Small intestine (tissue), 7 donors: ENCODE measurements at regions not wholly inside any gene's neighbourhood (a gene's known extent, or its start where the extent isn't known, plus 50 kb on each side); places are given as distances from the start of the nearest gene placed in this dataset.

Experiments used
- DNase-seq, 2 donors: peaks; one replicate each; pipeline versions ENCODE4 v3.0.0 to v3.0.0-alpha.2; 2013
- FAIRE-seq: peaks from 2 replicates; lab custom pipeline; 2012; peaks lifted over from hg19 to GRCh38; lab: Jason Lieb, UNC
- H3K27ac ChIP-seq, 3 donors: one replicate each; pipeline ENCODE4 v1.5.1; 2013; ENCODE audit warnings: low read length in 2 of 3, mild to moderate bottlenecking in 2 of 3, control low read depth in 1 of 3, inconsistent platforms in 1 of 3, low read depth in 1 of 3, moderate library complexity in 1 of 3
- H3K27me3 ChIP-seq, 3 donors: one replicate each; pipeline ENCODE4 v1.6.1; 2013; ENCODE audit warnings: low read length in 3 of 3, inconsistent platforms in 1 of 3; ENCODE audit not compliant: control insufficient read depth in 3 of 3, insufficient read depth in 3 of 3
- H3K36me3 ChIP-seq, 3 donors: one replicate each; pipeline ENCODE4 v1.6.1; 2013; ENCODE audit warnings: low read length in 3 of 3, inconsistent platforms in 1 of 3, low read depth in 1 of 3, mild to moderate bottlenecking in 1 of 3, moderate library complexity in 1 of 3; ENCODE audit not compliant: control insufficient read depth in 3 of 3, insufficient read depth in 2 of 3
- H3K4me1 ChIP-seq, 3 donors: one replicate each; pipeline ENCODE4 v1.6.1; 2013; ENCODE audit warnings: low read length in 2 of 3, inconsistent platforms in 1 of 3, low read depth in 1 of 3, mild to moderate bottlenecking in 1 of 3, moderate library complexity in 1 of 3; ENCODE audit not compliant: control insufficient read depth in 3 of 3, insufficient read depth in 2 of 3
- H3K4me3 ChIP-seq, 3 donors: one replicate each; pipeline ENCODE4 v1.5.1; 2013; ENCODE audit warnings: low read length in 3 of 3, control low read depth in 1 of 3, inconsistent platforms in 1 of 3, low read depth in 1 of 3, mild to moderate bottlenecking in 1 of 3, moderate library complexity in 1 of 3
- H3K9me3 ChIP-seq, 2 donors: one replicate each; pipeline ENCODE4 v1.6.1; 2013; ENCODE audit warnings: low read depth in 1 of 2, low read length in 1 of 2; ENCODE audit not compliant: control insufficient read depth in 2 of 2, insufficient read depth in 1 of 2
- WGBS, 3 donors: extraction: QIAGEN DNeasy Blood & Tissue Kit; methylation state at CpG; one replicate each; pipeline ENCODE4 v1.1.7; 2013; 5-methylcytosine and 5-hydroxymethylcytosine counted together
- donor health status: healthy with polysubstance abuse.
- donor health status: control.
- donor health status: control.
- donor health status: Bipolar disorder and iron deficiency.
- donor health status: healthy.

DNA sequence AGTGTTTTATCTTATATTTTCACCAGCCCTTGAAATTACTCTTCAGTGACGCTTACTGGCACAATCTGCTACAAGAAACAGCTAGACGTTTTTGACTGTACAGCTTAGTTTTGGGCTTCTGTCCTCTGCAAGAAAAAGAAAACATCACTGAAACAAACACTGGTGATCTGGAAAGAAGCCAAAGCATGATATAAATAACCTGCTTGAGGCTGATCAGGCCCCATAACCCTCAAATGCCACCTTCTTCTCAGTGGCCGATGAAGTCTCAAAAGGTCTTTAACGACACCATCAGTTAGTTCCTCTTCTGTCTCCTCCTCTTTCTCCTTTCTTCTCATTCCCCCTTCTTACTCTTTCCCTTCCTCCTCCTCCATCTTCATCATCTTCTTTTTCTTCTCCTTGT lies 942.3 kb upstream of the TMEM132C start:
- no peaks in the 10 kb centered on the region for H3K4me1 ChIP-seq
- FAIRE-seq (no peak), DNase-seq (no peak)
- no peaks in the 10 kb centered on the region for H3K36me3 ChIP-seq
- H3K27ac ChIP-seq, result no peak overlapping the region
- 64 to 70% (median 69%) methylated on average over 4 of the region's 4 CpGs for WGBS, 3 donors
- H3K9me3 ChIP-seq, result no peaks in the 10 kb centered on the region
- no peak overlapping the region for H3K4me3 ChIP-seq
- no peaks in the 10 kb centered on the region for H3K27me3 ChIP-seq

DNA sequence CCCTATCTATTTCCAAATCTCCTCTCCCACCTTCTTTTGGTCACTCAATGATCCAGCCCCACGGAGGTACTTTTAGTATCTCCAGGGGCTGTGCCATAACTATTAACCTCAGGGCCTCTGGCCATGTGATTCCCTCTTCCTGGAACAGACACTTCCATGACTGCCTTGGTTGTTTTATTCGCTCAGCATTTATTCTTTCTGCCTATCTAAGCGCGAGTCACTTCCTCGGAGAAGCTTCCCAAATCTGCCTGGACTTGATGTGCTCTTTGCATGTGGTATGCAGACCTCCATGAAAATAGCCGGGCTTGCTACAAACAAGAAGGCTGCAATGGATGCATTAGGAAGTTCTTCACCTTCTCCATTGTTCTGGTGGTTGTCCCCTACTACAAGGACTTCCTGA lies 939.0 kb upstream of the TMEM132C start:
- Histone ChIP-seq H3K27ac (no peak overlapping the region), H3K27me3 (no peaks in the 10 kb centered on the region), H3K4me1 (no peaks in the 10 kb centered on the region), H3K4me3 (no peak overlapping the region), H3K36me3 (no peaks in the 10 kb centered on the region), H3K9me3 (no peaks in the 10 kb centered on the region)
- no peak for FAIRE-seq
- no peak for DNase-seq
- WGBS, 3 donors, result 81 to 88% (median 86%) methylated on average over 6 of the region's 6 CpGs

DNA sequence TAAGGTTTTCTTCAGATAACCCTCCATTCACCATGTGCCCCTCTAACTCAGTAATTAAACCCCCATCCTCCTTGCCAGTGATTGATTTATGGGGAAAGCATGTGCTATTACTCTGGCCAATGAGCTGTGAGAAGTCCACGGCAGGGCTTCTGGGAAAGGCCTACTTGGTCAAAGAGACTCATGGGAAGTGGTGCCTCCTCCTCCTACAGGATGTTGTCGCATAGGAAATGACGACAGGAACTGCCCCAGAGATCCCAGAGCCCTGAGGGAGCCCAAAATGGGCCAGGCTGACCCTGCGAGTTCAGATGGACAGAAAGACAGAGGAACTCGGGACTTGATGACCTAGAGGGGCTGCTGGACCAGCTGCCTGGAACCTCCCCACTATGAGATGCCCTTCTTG lies 938.1 kb upstream of the TMEM132C start:
- no peak overlapping the region for H3K4me3 ChIP-seq
- H3K27me3 ChIP-seq, result no peaks in the 10 kb centered on the region
- no peaks in the 10 kb centered on the region for H3K9me3 ChIP-seq
- DNase-seq, result no peak
- FAIRE-seq, result no peak
- H3K4me1 ChIP-seq, result no peaks in the 10 kb centered on the region
- no peak overlapping the region for H3K27ac ChIP-seq
- H3K36me3 ChIP-seq, result no peaks in the 10 kb centered on the region
- WGBS, 3 donors, result 58 to 59% (median 59%) methylated on average over 5 of the region's 5 CpGs

DNA sequence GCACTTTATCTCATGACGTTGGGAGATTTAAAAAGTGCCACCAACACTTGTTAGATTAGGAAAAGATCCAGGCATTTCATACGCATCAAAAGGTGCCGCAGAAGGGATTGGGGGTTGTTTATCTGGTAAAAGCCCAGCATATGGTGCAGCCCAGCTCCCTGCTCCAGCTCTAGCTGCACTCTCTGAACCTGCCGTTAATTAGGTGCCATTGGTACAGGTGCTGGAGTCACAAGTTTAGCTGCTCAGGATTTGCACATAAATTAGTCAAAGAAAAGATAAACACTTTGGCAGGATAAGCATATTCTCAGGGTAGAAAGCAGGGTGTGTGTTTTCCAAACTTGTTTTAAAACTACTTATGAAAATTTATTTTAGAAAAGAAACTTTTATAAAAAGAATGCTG lies 932.6 kb upstream of the TMEM132C start:
- Histone ChIP-seq H3K27me3 (no peaks in the 10 kb centered on the region), H3K4me3 (no peak overlapping the region), H3K36me3 (no peaks in the 10 kb centered on the region), H3K9me3 (no peaks in the 10 kb centered on the region), H3K4me1 (no peaks in the 10 kb centered on the region), H3K27ac (no peak overlapping the region)
- no peak for FAIRE-seq
- DNase-seq, result no peak
- WGBS, 3 donors, result 42 to 66% (median 52%) methylated on average over 4 of the region's 4 CpGs

DNA sequence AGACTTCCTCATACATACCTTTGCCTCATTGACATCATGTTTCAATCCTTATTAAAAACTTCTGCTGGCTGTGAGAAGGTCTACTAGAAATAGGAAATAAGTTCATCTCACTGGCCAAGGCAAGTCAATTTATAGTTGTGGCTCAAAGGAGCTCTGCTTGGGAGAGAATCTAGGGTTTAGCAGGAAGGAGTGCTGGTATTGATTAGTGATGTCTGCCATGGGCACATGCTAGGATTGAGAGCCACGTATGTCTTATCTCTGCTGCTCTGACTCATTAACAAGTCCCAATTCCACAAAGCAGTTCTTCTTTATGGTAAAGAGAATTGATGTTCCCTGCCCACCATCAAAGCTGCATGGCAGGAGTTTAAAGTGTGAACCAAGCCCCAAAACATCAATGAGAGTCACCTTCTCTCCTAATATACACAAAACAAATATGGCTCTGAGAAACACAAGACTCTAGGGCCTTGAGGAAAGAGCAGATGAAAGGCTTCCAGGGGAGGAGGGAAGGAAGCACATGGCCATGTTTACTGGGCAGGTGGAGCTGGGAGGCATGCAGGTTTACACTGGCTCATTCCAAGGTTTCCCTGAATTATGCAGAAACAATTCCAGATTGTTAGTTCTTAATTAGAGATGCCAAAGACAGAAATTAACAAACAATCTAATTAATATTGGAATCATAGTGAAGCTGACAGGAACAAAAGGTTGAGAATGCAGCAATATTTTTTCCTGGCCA lies 931.9 kb upstream of the TMEM132C start:
- no peaks in the 10 kb centered on the region for H3K36me3 ChIP-seq
- no peaks in the 10 kb centered on the region for H3K9me3 ChIP-seq
- H3K4me1 ChIP-seq, result no peaks in the 10 kb centered on the region
- no peak overlapping the region for H3K27ac ChIP-seq
- H3K27me3 ChIP-seq, result no peaks in the 10 kb centered on the region
- H3K4me3 ChIP-seq, result no peak overlapping the region
- FAIRE-seq (no peak), DNase-seq (no peak)
- 0 to 24% (median 11%) methylated on average over 1 of the region's 1 CpG for WGBS, 3 donors

DNA sequence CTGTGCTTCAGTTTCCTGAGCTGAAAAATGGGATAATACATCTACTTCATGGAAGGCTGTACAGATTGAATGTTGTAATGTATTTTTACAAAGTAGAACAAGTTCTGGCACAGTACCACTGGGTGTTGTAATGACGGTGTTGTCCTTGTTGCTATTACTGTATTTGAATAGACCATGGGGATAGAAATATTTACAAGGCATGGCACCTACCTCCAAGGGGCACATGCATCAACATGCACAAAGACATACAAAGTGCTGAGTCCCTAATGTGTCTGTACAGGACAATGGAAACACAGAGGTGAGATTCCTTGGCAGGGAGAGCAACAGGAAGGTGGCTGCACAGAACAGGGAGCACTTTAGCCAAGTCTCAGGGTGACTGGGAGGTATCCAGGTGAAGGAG lies 930.6 kb upstream of the TMEM132C start:
- Histone ChIP-seq H3K9me3 (no peaks in the 10 kb centered on the region), H3K4me3 (no peak overlapping the region), H3K27ac (no peak overlapping the region), H3K27me3 (no peaks in the 10 kb centered on the region), H3K4me1 (no peaks in the 10 kb centered on the region), H3K36me3 (no peaks in the 10 kb centered on the region)
- 81 to 95% (median 88%) methylated on average over 1 of the region's 1 CpG for WGBS, 3 donors
- FAIRE-seq, result no peak
- no peak for DNase-seq

DNA sequence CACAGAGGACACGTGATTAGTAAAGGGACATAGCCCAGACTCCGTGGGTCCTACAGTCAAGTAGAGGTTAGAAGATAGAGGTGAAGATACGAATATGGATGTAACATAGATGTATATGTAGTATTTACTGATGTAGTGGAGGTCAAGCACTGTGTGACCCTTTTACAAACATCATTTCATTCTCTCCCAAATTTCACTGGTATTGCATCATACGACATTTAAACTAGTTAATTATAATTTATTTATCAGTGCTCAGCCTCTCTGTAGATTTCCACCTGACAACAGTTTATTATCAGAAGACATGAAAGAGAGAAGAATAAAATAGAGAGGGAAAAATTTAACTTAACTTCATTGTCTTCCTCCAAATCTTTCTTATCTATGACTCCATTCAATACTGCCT lies 927.9 kb upstream of the TMEM132C start:
- Histone ChIP-seq H3K27ac (no peak overlapping the region), H3K4me3 (no peak overlapping the region), H3K4me1 (no peaks in the 10 kb centered on the region), H3K27me3 (no peaks in the 10 kb centered on the region), H3K9me3 (no peaks in the 10 kb centered on the region), H3K36me3 (no peaks in the 10 kb centered on the region)
- WGBS, 3 donors, result 68 to 69% (median 68%) methylated on average over 4 of the region's 4 CpGs
- FAIRE-seq (no peak), DNase-seq (no peak)

DNA sequence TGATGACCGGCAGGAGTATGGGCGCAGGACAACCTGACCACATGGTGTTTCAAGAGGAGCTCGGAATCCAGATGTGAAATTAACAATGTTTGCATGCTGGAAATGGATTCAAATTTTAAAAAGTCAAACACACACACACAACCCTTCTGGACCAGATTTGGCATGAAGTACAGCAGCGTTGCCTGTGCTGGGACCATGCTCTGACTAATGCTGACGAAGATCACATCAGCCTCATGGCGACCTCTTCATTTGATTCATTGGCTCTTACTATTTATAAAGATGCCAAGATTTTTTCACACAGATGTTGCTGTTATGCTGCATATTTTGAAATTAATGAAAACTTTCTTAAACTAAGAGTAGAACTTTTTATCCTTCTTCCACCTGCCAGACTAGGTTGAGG lies 926.6 kb upstream of the TMEM132C start:
- DNase-seq (no peak), FAIRE-seq (no peak)
- H3K4me1 ChIP-seq, result no peaks in the 10 kb centered on the region
- 82 to 85% (median 84%) methylated on average over 6 of the region's 6 CpGs for WGBS, 3 donors
- H3K36me3 ChIP-seq, result no peaks in the 10 kb centered on the region
- H3K27ac ChIP-seq, result no peak overlapping the region
- no peaks in the 10 kb centered on the region for H3K27me3 ChIP-seq
- H3K9me3 ChIP-seq, result no peaks in the 10 kb centered on the region
- no peak overlapping the region for H3K4me3 ChIP-seq

DNA sequence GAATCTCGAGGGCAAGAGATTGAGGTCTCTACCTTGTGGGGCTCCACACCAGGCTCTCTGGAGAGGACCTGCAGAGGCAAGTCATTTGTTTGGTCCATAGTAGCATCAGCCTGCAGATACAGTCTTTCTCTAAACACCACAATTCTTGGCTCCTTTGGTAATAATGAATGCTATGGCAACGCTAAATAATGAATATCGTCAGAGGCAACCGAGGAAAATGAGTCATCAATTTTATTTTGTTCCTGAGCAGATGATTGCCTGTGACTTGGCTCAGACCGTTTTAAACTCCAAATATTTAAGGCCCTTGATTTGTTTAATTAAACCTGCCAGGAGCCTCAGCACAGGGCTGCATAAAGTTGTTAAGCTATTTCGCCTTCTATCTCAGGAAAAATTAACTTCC lies 924.1 kb upstream of the TMEM132C start:
- no peaks in the 10 kb centered on the region for H3K36me3 ChIP-seq
- H3K9me3 ChIP-seq, result peaks cover 0 to 7% of the 10 kb centered on the region in 2 donors
- no peak overlapping the region for H3K27ac ChIP-seq
- FAIRE-seq (no peak), DNase-seq (no peak)
- H3K4me3 ChIP-seq, result no peak overlapping the region
- no peaks in the 10 kb centered on the region for H3K27me3 ChIP-seq
- H3K4me1 ChIP-seq, result no peaks in the 10 kb centered on the region
- 55 to 60% (median 56%) methylated on average over 6 of the region's 6 CpGs for WGBS, 3 donors
